Osteoblast (primary cell): ENCODE measurements at regions not wholly inside any gene's neighbourhood (a gene's known extent, or its start where the extent isn't known, plus 50 kb on each side); places are given as distances from the start of the nearest gene placed in this dataset.

Experiments used
- DNase-seq: peaks from one replicate; pipeline ENCODE4 v3.0.0; 2011; ENCODE audit warnings: low spot score, mixed read lengths; ENCODE audit not compliant: insufficient read length; ENCODE audit errors: missing footprints
- H2AFZ ChIP-seq: 2 replicates; pipeline ENCODE4 v1.6.0; 2011; ENCODE audit warnings: mild to moderate bottlenecking, low read length
- H3K27ac ChIP-seq: 2 replicates; pipeline ENCODE4 v1.5.1; 2011; ENCODE audit warnings: mild to moderate bottlenecking, low read depth, low read length, moderate library complexity
- H3K27me3 ChIP-seq: 2 replicates; pipeline ENCODE4 v1.6.0; 2012; ENCODE audit warnings: mild to moderate bottlenecking, control low read depth, inconsistent platforms, low read length, moderate library complexity; ENCODE audit not compliant: insufficient read depth
- H3K36me3 ChIP-seq: 2 replicates; pipeline ENCODE4 v1.5.1; 2011; ENCODE audit warnings: mild to moderate bottlenecking, low read length, control low read depth, moderate library complexity; ENCODE audit not compliant: insufficient read depth
- H3K4me1 ChIP-seq: 2 replicates; pipeline ENCODE4 v1.5.1; 2011; ENCODE audit warnings: mild to moderate bottlenecking, low read length, control low read depth, moderate library complexity; ENCODE audit not compliant: insufficient read depth
- H3K4me2 ChIP-seq: 2 replicates; pipeline ENCODE4 v1.6.0; 2011; ENCODE audit warnings: mild to moderate bottlenecking, low read length; ENCODE audit not compliant: insufficient read depth
- H3K4me3 ChIP-seq: fragments of 200-600 bp; sonication (generic); 3 replicates; pipeline ENCODE4 v1.5.1; 2012; ENCODE audit warnings: mild to moderate bottlenecking, low read length, inconsistent platforms; ENCODE audit not compliant: insufficient read depth
- H3K79me2 ChIP-seq: 2 replicates; pipeline ENCODE4 v1.6.0; 2012; ENCODE audit warnings: mild to moderate bottlenecking, low read length, control low read depth, inconsistent platforms; ENCODE audit not compliant: insufficient read depth
- H3K9me3 ChIP-seq: 2 replicates; pipeline ENCODE4 v1.5.1; 2011; ENCODE audit warnings: low read depth, low read length, control low read depth
- H4K20me1 ChIP-seq: 2 replicates; pipeline ENCODE4 v1.6.0; 2012; ENCODE audit warnings: mild to moderate bottlenecking, low read length, control low read depth; ENCODE audit not compliant: insufficient read depth
- CTCF ChIP-seq: IDR thresholded peaks from 2 replicates; pipeline ENCODE4 v1.5.1; 2011; ENCODE audit warnings: mild to moderate bottlenecking, low read depth, low read length, moderate library complexity; ENCODE audit errors: extremely low read depth

- Histone ChIP-seq H3K4me2 (no peak overlapping the region), H4K20me1 (no peaks in the 10 kb centered on the region), H3K4me1 (no peaks in the 10 kb centered on the region), H3K27ac (no peak overlapping the region), H3K4me3 (no peak overlapping the region), H3K27me3 (no peaks in the 10 kb centered on the region), H3K9me3 (peaks cover 3% of the 10 kb centered on the region), H2AFZ (no peak overlapping the region), H3K36me3 (no peaks in the 10 kb centered on the region), H3K79me2 (no peaks in the 10 kb centered on the region)
- TF ChIP-seq CTCF = no peak
- no peak for DNase-seq
These were observed 441.1 kb upstream of the SEMA3D start for GRCh38 chr7:85627791-85628586.

- Histone ChIP-seq H3K27ac (no peak overlapping the region), H3K4me1 (no peaks in the 10 kb centered on the region), H3K27me3 (no peaks in the 10 kb centered on the region), H3K79me2 (no peaks in the 10 kb centered on the region), H3K36me3 (no peaks in the 10 kb centered on the region), H3K4me3 (no peak overlapping the region), H3K4me2 (no peak overlapping the region), H3K9me3 (no peaks in the 10 kb centered on the region), H2AFZ (no peak overlapping the region), H4K20me1 (no peaks in the 10 kb centered on the region)
- no peak for TF ChIP-seq CTCF
- DNase-seq = no peak
These were observed 435.2 kb upstream of the SEMA3D start for GRCh38 chr7:85622059-85622458.

GRCh38 chr7:85620936-85621685 is 434.3 kb upstream of the SEMA3D start:
- Histone ChIP-seq H4K20me1 (no peaks in the 10 kb centered on the region), H3K27ac (no peak overlapping the region), H3K27me3 (no peaks in the 10 kb centered on the region), H3K4me3 (no peak overlapping the region), H3K79me2 (no peaks in the 10 kb centered on the region), H3K36me3 (no peaks in the 10 kb centered on the region), H3K9me3 (no peaks in the 10 kb centered on the region), H3K4me1 (no peaks in the 10 kb centered on the region), H2AFZ (no peak overlapping the region), H3K4me2 (no peak overlapping the region)
- DNase-seq = no peak
- no peak for TF ChIP-seq CTCF

- Histone ChIP-seq H3K79me2 (no peaks in the 10 kb centered on the region), H4K20me1 (no peaks in the 10 kb centered on the region), H3K27me3 (no peaks in the 10 kb centered on the region), H3K4me2 (no peak overlapping the region), H3K9me3 (no peaks in the 10 kb centered on the region), H3K4me3 (no peak overlapping the region), H2AFZ (no peak overlapping the region), H3K36me3 (no peaks in the 10 kb centered on the region), H3K4me1 (no peaks in the 10 kb centered on the region), H3K27ac (no peak overlapping the region)
- DNase-seq = no peak
- no peak for TF ChIP-seq CTCF
These were observed 432.4 kb upstream of the SEMA3D start for GRCh38 chr7:85619236-85619635.
